ENCODE measurements at regions not wholly inside any gene's neighbourhood (a gene's known extent, or its start where the extent isn't known, plus 50 kb on each side); places are given as distances from the start of the nearest gene placed in this dataset.

GRCh38 chr6:148653138-148653776 is 93.6 kb upstream of the UST start:
- no peak for DNase-seq

- no peak for DNase-seq
These were observed 89.8 kb upstream of the UST start for GRCh38 chr6:148657048-148657447.

- DNase-seq, result no peak
These were observed 88.0 kb upstream of the UST start for GRCh38 chr6:148658681-148659430.

- DNase-seq, result no peak
These were observed 79.4 kb upstream of the UST start for GRCh38 chr6:148667395-148667794.

GRCh38 chr6:148671085-148671484 is 75.7 kb upstream of the UST start:
- no peak for DNase-seq

GRCh38 chr6:148671952-148672351 is 74.9 kb upstream of the UST start:
- DNase-seq, result no peak

GRCh38 chr6:148674306-148674705 is 72.5 kb upstream of the UST start:
- DNase-seq, result no peak

GRCh38 chr6:148677594-148678476 is 69.0 kb upstream of the UST start:
- no peak for DNase-seq

GRCh38 chr6:148678682-148679081 is 68.1 kb upstream of the UST start:
- DNase-seq, result no peak

GRCh38 chr6:148681666-148682065 is 65.2 kb upstream of the UST start:
- no peak for DNase-seq

GRCh38 chr6:148682252-148682651 is 64.6 kb upstream of the UST start:
- DNase-seq, result no peak

- no peak for DNase-seq
These were observed 63.8 kb upstream of the UST start for GRCh38 chr6:148682990-148683389.

GRCh38 chr6:148689168-148689567 is 57.7 kb upstream of the UST start:
- DNase-seq, result no peak

GRCh38 chr6:148693882-148694484 is 52.8 kb upstream of the UST start:
- peak; percentile 78 for DNase-seq
